22Rv1 (cell line): ENCODE measurements at regions not wholly inside any gene's neighbourhood (a gene's known extent, or its start where the extent isn't known, plus 50 kb on each side); places are given as distances from the start of the nearest gene placed in this dataset.

Experiments
- ZFX ChIP-seq: fragments of 450-650 bp; IDR thresholded peaks from 2 replicates; pipeline ENCODE4 v1.6.1; 2017; ENCODE audit warnings: antibody characterized with exemption, borderline replicate concordance
- TF ChIP-seq, protein P1 (sequence below): fragments of 450-650 bp; IDR thresholded peaks from 2 replicates; pipeline ENCODE4 v1.5.1; 2017; ENCODE audit warnings: mild to moderate bottlenecking

DNA sequence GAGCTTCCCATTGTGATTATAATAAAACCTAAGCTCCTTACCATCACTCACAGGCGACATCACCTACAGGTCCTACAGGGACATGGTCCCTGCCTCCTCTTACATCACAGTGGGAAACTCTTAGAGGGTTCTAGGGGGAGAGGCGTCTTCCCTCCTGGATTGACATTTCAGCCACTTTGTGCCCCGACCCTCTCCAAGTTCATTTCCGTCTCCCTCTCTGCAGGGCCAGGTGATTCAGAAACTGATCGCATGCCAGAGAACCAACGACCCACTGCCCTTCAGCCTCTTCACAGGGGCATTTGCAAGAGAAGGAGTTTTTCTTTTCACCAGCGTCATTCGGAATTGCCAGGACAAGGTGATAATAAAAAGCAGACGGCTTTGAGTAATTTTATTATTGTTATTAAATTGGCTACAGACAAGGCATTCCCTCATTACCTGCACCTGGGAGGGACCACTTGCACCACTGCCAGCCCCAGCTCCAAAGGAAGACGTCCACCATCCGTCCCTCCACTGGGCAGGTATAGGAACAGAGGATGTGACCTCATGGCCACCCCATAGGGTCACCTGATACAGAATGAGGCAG is 85.8 kb upstream of the CUX1 start:
- TF ChIP-seq, protein P1, sequence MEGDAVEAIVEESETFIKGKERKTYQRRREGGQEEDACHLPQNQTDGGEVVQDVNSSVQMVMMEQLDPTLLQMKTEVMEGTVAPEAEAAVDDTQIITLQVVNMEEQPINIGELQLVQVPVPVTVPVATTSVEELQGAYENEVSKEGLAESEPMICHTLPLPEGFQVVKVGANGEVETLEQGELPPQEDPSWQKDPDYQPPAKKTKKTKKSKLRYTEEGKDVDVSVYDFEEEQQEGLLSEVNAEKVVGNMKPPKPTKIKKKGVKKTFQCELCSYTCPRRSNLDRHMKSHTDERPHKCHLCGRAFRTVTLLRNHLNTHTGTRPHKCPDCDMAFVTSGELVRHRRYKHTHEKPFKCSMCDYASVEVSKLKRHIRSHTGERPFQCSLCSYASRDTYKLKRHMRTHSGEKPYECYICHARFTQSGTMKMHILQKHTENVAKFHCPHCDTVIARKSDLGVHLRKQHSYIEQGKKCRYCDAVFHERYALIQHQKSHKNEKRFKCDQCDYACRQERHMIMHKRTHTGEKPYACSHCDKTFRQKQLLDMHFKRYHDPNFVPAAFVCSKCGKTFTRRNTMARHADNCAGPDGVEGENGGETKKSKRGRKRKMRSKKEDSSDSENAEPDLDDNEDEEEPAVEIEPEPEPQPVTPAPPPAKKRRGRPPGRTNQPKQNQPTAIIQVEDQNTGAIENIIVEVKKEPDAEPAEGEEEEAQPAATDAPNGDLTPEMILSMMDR, result no peak
- TF ChIP-seq ZFX, result no peak
